ENCODE measurements at regions not wholly inside any gene's neighbourhood (a gene's known extent, or its start where the extent isn't known, plus 50 kb on each side); places are given as distances from the start of the nearest gene placed in this dataset.
"Not testable (repeated sequence)": the region's sequence is repeated elsewhere in the genome, so short reads cannot be mapped to it uniquely, and the experiment has no call there.

DNA sequence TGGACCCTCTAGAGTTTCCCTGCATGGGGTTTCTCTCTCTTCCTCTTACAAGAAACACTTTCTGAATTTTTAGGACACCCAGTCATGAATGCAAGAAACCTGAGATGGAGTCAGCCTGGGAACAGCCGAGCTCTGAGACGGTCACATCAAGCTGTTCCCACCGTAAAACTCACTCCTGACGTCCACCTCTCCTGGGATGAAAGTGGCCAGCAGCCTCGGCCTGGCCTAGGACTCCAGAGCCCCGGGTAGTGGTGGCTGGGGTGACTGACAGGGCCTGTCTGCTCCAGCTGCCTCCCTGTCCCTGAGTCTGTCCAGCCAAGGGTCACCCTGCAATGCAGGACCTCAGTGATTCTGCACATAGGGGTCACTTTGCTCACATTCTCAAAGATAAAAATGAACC lies 217.8 kb downstream of the SHOX start:
- Mint-ChIP-seq H3K27me3 (ENCODE audit: low read depth, poor library complexity) (peaks cover 13% of the 10 kb centered on the region), H3K27ac (peak overlapping the region; percentile 99), H3K4me1 (peaks cover 53% of the 10 kb centered on the region), H3K4me3 (peak overlapping the region; percentile 56), H3K9me3 (no peaks in the 10 kb centered on the region), H3K36me3 (ENCODE audit: low read depth) (no peaks in the 10 kb centered on the region)
- TF ChIP-seq, protein P1, sequence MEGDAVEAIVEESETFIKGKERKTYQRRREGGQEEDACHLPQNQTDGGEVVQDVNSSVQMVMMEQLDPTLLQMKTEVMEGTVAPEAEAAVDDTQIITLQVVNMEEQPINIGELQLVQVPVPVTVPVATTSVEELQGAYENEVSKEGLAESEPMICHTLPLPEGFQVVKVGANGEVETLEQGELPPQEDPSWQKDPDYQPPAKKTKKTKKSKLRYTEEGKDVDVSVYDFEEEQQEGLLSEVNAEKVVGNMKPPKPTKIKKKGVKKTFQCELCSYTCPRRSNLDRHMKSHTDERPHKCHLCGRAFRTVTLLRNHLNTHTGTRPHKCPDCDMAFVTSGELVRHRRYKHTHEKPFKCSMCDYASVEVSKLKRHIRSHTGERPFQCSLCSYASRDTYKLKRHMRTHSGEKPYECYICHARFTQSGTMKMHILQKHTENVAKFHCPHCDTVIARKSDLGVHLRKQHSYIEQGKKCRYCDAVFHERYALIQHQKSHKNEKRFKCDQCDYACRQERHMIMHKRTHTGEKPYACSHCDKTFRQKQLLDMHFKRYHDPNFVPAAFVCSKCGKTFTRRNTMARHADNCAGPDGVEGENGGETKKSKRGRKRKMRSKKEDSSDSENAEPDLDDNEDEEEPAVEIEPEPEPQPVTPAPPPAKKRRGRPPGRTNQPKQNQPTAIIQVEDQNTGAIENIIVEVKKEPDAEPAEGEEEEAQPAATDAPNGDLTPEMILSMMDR (IDR thresholded peaks at IDR 0.05): no peak
- DNase-seq: peak; percentile 64

GRCh38 chrX:843306-843705 lies 212.7 kb downstream of the SHOX start:
- Mint-ChIP-seq H3K27me3 (ENCODE audit: low read depth, poor library complexity) (peaks cover 4% of the 10 kb centered on the region), H3K4me1 (peaks cover 37% of the 10 kb centered on the region), H3K9me3 (no peaks in the 10 kb centered on the region), H3K36me3 (ENCODE audit: low read depth) (no peaks in the 10 kb centered on the region), H3K4me3 (no peak overlapping the region), H3K27ac (no peak overlapping the region)
- DNase-seq: no peak
- TF ChIP-seq, protein P1 (IDR thresholded peaks at IDR 0.05): no peak

- no peak for DNase-seq
- Mint-ChIP-seq H3K27ac (no peak overlapping the region), H3K9me3 (peaks cover 24% of the 10 kb centered on the region), H3K4me1 (peaks cover 21% of the 10 kb centered on the region), H3K4me3 (no peak overlapping the region), H3K27me3 (ENCODE audit: low read depth, poor library complexity) (peaks cover 4% of the 10 kb centered on the region), H3K36me3 (ENCODE audit: low read depth) (no peaks in the 10 kb centered on the region)
- TF ChIP-seq, protein P1 (IDR thresholded peaks at IDR 0.05): no peak
These were observed 210.0 kb downstream of the SHOX start for GRCh38 chrX:840556-840955.

DNA sequence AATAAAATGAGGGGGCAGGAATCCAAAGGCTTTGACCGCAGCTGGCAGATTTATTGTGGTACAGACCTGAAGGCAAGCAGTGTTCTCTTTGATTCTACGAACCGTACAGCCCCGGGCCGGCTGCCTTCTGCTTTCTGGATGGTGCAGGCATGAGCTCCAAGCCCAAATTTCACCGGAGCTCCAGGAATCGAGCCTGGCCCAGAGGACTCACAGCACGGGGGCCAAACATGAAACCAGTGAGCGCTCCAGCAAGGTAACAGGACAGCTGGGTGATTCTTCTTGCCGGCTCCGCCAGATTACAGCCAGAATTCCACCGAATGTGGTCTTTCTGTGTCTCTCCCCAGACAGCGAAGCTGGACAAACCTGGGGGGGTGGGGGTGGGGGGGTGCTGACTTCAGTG lies 208.1 kb downstream of the SHOX start:
- H3K27ac Mint-ChIP-seq; H3K4me3 Mint-ChIP-seq; H3K27me3 Mint-ChIP-seq (ENCODE audit: low read depth, poor library complexity); H3K36me3 Mint-ChIP-seq (ENCODE audit: low read depth): not testable (repeated sequence)
- Mint-ChIP-seq H3K4me1 (peaks cover 21% of the 10 kb centered on the region), H3K9me3 (peaks cover 26% of the 10 kb centered on the region)
- peak; percentile 19 for DNase-seq

- H3K4me3 Mint-ChIP-seq; DNase-seq; H3K27ac Mint-ChIP-seq; H3K27me3 Mint-ChIP-seq (ENCODE audit: low read depth, poor library complexity); H3K36me3 Mint-ChIP-seq (ENCODE audit: low read depth); H3K4me1 Mint-ChIP-seq: not testable (repeated sequence)
- H3K9me3 Mint-ChIP-seq: peaks cover 48% of the 10 kb centered on the region
These were observed 205.3 kb downstream of the SHOX start for GRCh38 chrX:835857-836256.

DNA sequence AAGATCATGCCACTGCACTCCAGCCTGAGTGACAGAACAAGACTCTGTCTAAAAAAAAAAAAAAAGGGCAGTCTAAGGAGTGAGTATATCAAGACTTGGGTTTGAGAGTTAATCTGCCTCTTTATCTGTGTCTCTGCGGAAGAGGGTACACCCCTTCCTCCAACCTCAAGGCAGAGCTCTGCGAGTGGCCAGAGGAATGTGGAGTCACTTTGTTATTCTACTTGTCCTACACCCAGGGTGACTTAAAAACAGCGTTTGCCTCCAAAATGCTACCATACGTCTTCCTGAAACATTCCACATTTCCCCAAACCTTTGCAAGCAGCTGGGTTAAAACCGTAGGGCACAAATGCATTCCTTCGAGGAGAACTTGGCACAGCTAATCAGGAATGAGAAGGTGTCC lies 199.9 kb downstream of the SHOX start:
- no peak overlapping the region for H3K27ac Mint-ChIP-seq
- no peaks in the 10 kb centered on the region for H3K36me3 Mint-ChIP-seq (ENCODE audit: low read depth)
- H3K4me3 Mint-ChIP-seq: no peak overlapping the region
- peaks cover 13% of the 10 kb centered on the region for H3K4me1 Mint-ChIP-seq
- peaks cover 12% of the 10 kb centered on the region for H3K27me3 Mint-ChIP-seq (ENCODE audit: low read depth, poor library complexity)
- TF ChIP-seq, protein P1 (IDR thresholded peaks at IDR 0.05): no peak
- DNase-seq: no peak
- peaks cover 29% of the 10 kb centered on the region for H3K9me3 Mint-ChIP-seq

- Mint-ChIP-seq H3K27me3 (ENCODE audit: low read depth, poor library complexity) (peaks cover 12% of the 10 kb centered on the region), H3K4me3 (no peak overlapping the region), H3K4me1 (peaks cover 13% of the 10 kb centered on the region), H3K36me3 (ENCODE audit: low read depth) (no peaks in the 10 kb centered on the region), H3K27ac (peak overlapping the region; percentile 78), H3K9me3 (peaks cover 29% of the 10 kb centered on the region)
- DNase-seq: no peak
- TF ChIP-seq, protein P1 (IDR thresholded peaks at IDR 0.05): no peak
These were observed 198.6 kb downstream of the SHOX start for GRCh38 chrX:829145-829544.
